ENCODE measurements at regions not wholly inside any gene's neighbourhood (a gene's known extent, or its start where the extent isn't known, plus 50 kb on each side); places are given as distances from the start of the nearest gene placed in this dataset.
"Not testable (repeated sequence)": the region's sequence is repeated elsewhere in the genome, so short reads cannot be mapped to it uniquely, and the experiment has no call there.

DNA sequence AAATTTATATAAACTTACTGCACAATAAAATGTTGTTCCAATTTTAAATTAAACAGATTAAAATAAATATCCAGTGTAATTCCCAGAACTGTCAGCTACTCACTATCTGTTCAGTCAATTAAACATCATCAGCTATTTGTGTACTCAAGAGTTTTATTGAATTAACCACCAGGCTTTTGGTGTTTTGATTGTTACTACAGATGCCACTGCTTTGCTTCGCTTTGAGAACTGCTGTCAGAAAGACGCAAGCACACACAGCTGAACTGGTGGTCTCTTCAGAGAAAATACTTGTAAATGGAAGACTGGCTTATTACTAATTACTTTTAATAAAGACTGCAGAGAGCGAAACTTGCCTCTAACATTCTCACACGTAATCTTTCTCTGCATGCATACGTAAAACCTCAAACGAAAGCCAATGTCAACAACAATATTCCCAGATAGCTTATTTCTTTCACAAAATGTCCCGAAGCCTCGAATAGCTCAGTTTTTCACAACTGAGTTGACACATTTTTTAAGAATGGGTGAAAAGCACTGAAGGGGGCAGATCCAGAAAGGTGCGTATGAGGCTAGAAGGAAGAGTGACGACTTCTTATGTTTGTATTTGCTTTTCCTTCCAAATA is 259.6 kb upstream of the RPS23 start:
- Histone ChIP-seq H3K27me3 (ENCODE audit: control insufficient read depth in 3 of 3, insufficient read depth in 3 of 3, low read length in 3 of 3) (no peaks in the 10 kb centered on the region), H3K4me3 (ENCODE audit: low read length in 3 of 3) (no peak overlapping the region), H3K27ac (ENCODE audit: low read depth, low read length) (no peak overlapping the region), H3K4me1 (ENCODE audit: control insufficient read depth in 3 of 3, insufficient read depth in 3 of 3, low read length in 3 of 3) (no peaks in the 10 kb centered on the region), H3K36me3 (ENCODE audit: control insufficient read depth in 3 of 3, insufficient read depth in 3 of 3, low read length in 3 of 3) (no peaks in the 10 kb centered on the region), H3K9ac (ENCODE audit: low read depth in 1 of 3, low read length in 3 of 3) (no peak overlapping the region), H3K9me3 (ENCODE audit: control insufficient read depth in 3 of 3, low read length in 3 of 3) (no peaks in the 10 kb centered on the region)

DNA sequence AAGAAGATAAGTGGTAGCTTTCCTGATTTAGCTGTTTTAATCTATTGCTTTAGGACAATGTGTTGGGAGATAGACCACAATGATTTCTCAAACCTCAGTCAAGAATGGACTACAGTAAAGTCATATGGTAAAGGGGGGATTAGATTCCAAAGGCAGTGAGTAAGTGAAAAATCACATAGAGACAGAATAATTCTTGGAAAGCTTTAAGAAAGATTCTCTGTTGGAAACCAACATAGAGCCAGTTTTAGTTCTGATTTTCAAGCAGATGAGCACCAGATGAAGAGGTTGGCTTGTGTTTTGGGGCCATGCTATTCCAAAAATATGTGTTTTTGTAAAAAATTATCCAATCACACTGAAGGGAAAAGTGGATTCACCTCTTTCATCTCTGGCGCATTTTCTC is 256.8 kb upstream of the RPS23 start:
- no peak overlapping the region for H3K27ac ChIP-seq (ENCODE audit: low read depth, low read length)
- H3K4me1 ChIP-seq (ENCODE audit: control insufficient read depth in 3 of 3, insufficient read depth in 3 of 3, low read length in 3 of 3) = no peaks in the 10 kb centered on the region
- no peak overlapping the region for H3K9ac ChIP-seq (ENCODE audit: low read depth in 1 of 3, low read length in 3 of 3)
- no peaks in the 10 kb centered on the region for H3K9me3 ChIP-seq (ENCODE audit: control insufficient read depth in 3 of 3, low read length in 3 of 3)
- H3K4me3 ChIP-seq (ENCODE audit: low read length in 3 of 3) = no peak overlapping the region
- H3K27me3 ChIP-seq (ENCODE audit: control insufficient read depth in 3 of 3, insufficient read depth in 3 of 3, low read length in 3 of 3) = no peaks in the 10 kb centered on the region
- H3K36me3 ChIP-seq (ENCODE audit: control insufficient read depth in 3 of 3, insufficient read depth in 3 of 3, low read length in 3 of 3) = no peaks in the 10 kb centered on the region

DNA sequence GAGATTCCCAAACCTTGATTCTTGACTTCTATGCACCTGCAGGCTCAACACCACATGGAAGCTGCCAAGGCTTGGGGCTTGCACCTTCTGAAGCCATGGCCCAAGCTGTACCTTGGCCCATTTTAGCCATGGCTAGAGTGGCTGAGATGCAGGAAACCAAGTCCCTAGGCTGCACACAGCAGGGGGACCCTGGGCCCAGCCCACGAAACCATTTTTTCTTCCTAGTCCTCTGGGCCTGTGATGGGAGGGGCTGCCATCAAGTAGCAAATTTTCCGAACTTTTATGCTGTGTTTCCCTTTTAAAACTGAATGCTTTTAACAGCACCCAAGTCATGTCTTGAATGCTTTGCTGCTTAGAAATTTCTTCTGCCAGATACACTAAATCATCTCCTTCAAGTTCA is 253.9 kb upstream of the RPS23 start:
- not testable (repeated sequence) for H3K4me1 ChIP-seq (ENCODE audit: control insufficient read depth in 3 of 3, insufficient read depth in 3 of 3, low read length in 3 of 3); H3K27ac ChIP-seq (ENCODE audit: low read depth, low read length); H3K36me3 ChIP-seq (ENCODE audit: control insufficient read depth in 3 of 3, insufficient read depth in 3 of 3, low read length in 3 of 3); H3K27me3 ChIP-seq (ENCODE audit: control insufficient read depth in 3 of 3, insufficient read depth in 3 of 3, low read length in 3 of 3); H3K9ac ChIP-seq (ENCODE audit: low read depth in 1 of 3, low read length in 3 of 3); H3K4me3 ChIP-seq (ENCODE audit: low read length in 3 of 3); H3K9me3 ChIP-seq (ENCODE audit: control insufficient read depth in 3 of 3, low read length in 3 of 3)

DNA sequence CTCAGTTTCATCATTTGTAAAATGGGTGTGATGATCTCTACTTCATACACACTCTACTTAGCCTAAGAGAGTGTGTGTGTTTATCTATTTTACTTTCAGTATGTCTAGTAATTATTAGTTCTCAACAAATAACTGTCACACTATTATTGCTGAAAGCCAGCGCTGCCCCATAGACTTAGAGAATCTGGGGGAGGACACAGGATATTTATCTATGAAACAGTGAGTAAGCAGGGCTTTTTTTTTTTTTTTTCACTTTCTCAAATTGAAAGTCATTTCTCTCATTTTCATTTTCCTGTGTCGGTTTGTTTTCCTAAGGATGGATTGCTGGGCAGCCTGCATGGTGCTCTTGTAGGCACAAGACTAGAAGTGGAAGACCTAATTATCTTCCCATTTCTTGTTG is 248.4 kb upstream of the RPS23 start:
- Histone ChIP-seq H3K9ac (ENCODE audit: low read depth in 1 of 3, low read length in 3 of 3) (no peak overlapping the region), H3K4me3 (ENCODE audit: low read length in 3 of 3) (no peak overlapping the region), H3K27me3 (ENCODE audit: control insufficient read depth in 3 of 3, insufficient read depth in 3 of 3, low read length in 3 of 3) (no peaks in the 10 kb centered on the region), H3K4me1 (ENCODE audit: control insufficient read depth in 3 of 3, insufficient read depth in 3 of 3, low read length in 3 of 3) (no peaks in the 10 kb centered on the region), H3K9me3 (ENCODE audit: control insufficient read depth in 3 of 3, low read length in 3 of 3) (no peaks in the 10 kb centered on the region), H3K36me3 (ENCODE audit: control insufficient read depth in 3 of 3, insufficient read depth in 3 of 3, low read length in 3 of 3) (no peaks in the 10 kb centered on the region), H3K27ac (ENCODE audit: low read depth, low read length) (no peak overlapping the region)

DNA sequence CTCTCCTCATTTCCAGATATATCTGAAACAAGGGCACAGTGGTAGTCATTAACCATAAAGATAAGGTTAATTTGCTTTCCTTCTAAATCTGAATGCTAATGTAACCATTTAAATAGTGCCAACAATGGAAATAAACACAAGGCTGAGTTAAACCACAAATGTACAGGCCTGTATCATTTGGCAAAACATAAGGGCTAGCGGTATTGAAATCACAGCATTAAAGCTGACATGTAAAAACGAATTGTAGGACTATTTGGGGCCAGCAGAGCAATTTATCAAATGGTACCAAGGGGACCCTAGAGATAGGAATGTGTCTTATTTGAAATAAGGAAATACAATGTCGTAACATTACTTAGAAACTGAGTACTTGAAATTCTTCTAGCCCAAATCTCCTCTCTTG is 247.5 kb upstream of the RPS23 start:
- Histone ChIP-seq H3K9me3 (ENCODE audit: control insufficient read depth in 3 of 3, low read length in 3 of 3) (no peaks in the 10 kb centered on the region), H3K9ac (ENCODE audit: low read depth in 1 of 3, low read length in 3 of 3) (no peak overlapping the region), H3K36me3 (ENCODE audit: control insufficient read depth in 3 of 3, insufficient read depth in 3 of 3, low read length in 3 of 3) (no peaks in the 10 kb centered on the region), H3K4me1 (ENCODE audit: control insufficient read depth in 3 of 3, insufficient read depth in 3 of 3, low read length in 3 of 3) (no peaks in the 10 kb centered on the region), H3K4me3 (ENCODE audit: low read length in 3 of 3) (no peak overlapping the region), H3K27ac (ENCODE audit: low read depth, low read length) (no peak overlapping the region), H3K27me3 (ENCODE audit: control insufficient read depth in 3 of 3, insufficient read depth in 3 of 3, low read length in 3 of 3) (no peaks in the 10 kb centered on the region)

DNA sequence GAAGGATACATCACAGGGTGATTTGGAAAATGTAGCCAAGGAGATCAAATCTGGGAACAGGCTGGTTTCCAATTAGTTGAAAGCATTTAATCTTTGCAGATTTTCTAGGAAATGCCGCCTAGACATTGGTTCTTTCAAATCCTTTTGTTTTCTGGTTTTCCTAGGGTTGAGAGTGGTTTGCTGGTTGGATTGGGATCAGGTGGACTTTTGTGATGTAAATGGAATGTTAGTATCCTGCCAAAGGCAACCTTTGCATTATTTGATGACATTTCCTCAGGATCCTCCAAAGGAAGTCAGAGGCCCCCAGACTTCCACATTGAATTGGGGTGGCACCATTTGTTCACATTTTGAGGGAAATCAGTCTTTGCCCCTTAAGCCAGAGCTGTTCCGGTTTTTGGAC is 245.5 kb upstream of the RPS23 start:
- Histone ChIP-seq H3K4me1 (ENCODE audit: control insufficient read depth in 3 of 3, insufficient read depth in 3 of 3, low read length in 3 of 3) (no peaks in the 10 kb centered on the region), H3K27me3 (ENCODE audit: control insufficient read depth in 3 of 3, insufficient read depth in 3 of 3, low read length in 3 of 3) (no peaks in the 10 kb centered on the region), H3K9ac (ENCODE audit: low read depth in 1 of 3, low read length in 3 of 3) (no peak overlapping the region), H3K9me3 (ENCODE audit: control insufficient read depth in 3 of 3, low read length in 3 of 3) (no peaks in the 10 kb centered on the region), H3K4me3 (ENCODE audit: low read length in 3 of 3) (no peak overlapping the region), H3K36me3 (ENCODE audit: control insufficient read depth in 3 of 3, insufficient read depth in 3 of 3, low read length in 3 of 3) (no peaks in the 10 kb centered on the region), H3K27ac (ENCODE audit: low read depth, low read length) (no peak overlapping the region)

DNA sequence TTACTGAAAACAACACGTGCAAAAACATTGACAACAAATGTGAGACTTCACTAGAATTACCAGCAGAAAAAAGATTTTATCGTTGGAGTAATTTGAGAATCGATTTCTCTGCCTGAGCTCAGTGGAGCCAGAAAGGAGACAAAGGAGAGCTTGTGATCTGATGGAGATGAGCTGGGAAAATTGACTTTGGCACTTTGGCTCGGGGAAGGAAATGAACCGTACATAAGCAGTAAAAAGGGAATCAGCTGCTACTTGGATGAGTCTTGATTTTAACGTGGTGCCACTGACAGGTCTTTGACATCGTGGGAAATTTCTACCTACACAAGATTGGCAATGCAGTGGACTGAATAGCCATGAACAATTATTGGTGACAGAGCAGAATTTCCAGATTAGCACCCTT is 244.7 kb upstream of the RPS23 start:
- no peak overlapping the region for H3K4me3 ChIP-seq (ENCODE audit: low read length in 3 of 3)
- no peaks in the 10 kb centered on the region for H3K36me3 ChIP-seq (ENCODE audit: control insufficient read depth in 3 of 3, insufficient read depth in 3 of 3, low read length in 3 of 3)
- no peaks in the 10 kb centered on the region for H3K27me3 ChIP-seq (ENCODE audit: control insufficient read depth in 3 of 3, insufficient read depth in 3 of 3, low read length in 3 of 3)
- no peaks in the 10 kb centered on the region for H3K4me1 ChIP-seq (ENCODE audit: control insufficient read depth in 3 of 3, insufficient read depth in 3 of 3, low read length in 3 of 3)
- no peak overlapping the region for H3K27ac ChIP-seq (ENCODE audit: low read depth, low read length)
- no peak overlapping the region for H3K9ac ChIP-seq (ENCODE audit: low read depth in 1 of 3, low read length in 3 of 3)
- no peaks in the 10 kb centered on the region for H3K9me3 ChIP-seq (ENCODE audit: control insufficient read depth in 3 of 3, low read length in 3 of 3)

DNA sequence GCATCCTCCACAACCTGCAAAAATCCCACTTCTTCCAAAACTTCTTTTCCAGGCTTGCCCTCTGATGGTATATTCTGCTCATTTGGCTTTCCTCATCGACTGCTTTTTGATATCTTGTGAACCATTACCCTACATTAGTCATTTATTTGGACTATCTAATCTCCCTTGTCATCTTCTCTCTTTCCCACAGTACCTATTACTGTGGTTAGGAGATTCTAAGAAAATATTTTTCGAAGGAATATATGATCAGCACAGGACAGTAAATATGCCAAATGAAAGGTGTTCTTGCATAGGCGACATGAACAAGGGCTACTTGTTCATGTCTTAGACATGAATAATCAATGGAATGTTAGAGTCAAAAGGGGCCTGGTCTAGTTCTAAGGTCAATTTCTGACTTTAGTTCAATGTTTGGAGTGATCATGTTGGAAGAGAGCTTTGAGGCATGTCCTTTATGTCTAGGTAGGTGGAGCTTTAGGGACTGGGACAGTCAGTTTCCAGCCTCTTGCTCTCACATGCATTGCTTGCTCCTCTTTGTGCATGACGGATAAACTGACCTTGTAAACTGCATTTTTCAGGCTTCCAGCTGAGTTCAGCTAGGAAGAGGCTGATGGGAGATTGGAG is 243.4 kb upstream of the RPS23 start:
- H3K27ac ChIP-seq (ENCODE audit: low read depth, low read length) = no peak overlapping the region
- no peak overlapping the region for H3K9ac ChIP-seq (ENCODE audit: low read depth in 1 of 3, low read length in 3 of 3)
- no peaks in the 10 kb centered on the region for H3K36me3 ChIP-seq (ENCODE audit: control insufficient read depth in 3 of 3, insufficient read depth in 3 of 3, low read length in 3 of 3)
- H3K4me3 ChIP-seq (ENCODE audit: low read length in 3 of 3) = no peak overlapping the region
- no peaks in the 10 kb centered on the region for H3K27me3 ChIP-seq (ENCODE audit: control insufficient read depth in 3 of 3, insufficient read depth in 3 of 3, low read length in 3 of 3)
- no peaks in the 10 kb centered on the region for H3K9me3 ChIP-seq (ENCODE audit: control insufficient read depth in 3 of 3, low read length in 3 of 3)
- H3K4me1 ChIP-seq (ENCODE audit: control insufficient read depth in 3 of 3, insufficient read depth in 3 of 3, low read length in 3 of 3) = no peaks in the 10 kb centered on the region

DNA sequence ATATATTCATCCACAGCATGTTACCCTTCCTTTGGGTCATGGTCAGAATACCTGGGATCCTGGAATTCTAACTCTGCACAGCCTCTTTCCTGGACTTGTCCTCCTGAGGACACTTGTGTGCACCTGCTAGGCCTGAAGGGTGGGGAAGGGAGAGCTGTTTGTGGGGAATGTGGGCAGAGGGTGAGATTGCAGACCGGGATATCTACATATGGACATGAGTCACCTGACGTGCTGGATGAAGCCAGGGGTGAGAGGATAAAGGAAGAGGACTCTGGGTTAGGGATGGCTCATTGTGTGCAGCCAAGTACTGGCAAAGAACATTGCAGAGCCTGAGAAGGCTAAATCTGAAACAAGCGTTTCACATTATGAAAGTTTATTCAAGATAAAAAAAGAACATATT is 241.4 kb upstream of the RPS23 start:
- Histone ChIP-seq H3K4me1 (ENCODE audit: control insufficient read depth in 3 of 3, insufficient read depth in 3 of 3, low read length in 3 of 3) (no peaks in the 10 kb centered on the region), H3K27ac (ENCODE audit: low read depth, low read length) (no peak overlapping the region), H3K27me3 (ENCODE audit: control insufficient read depth in 3 of 3, insufficient read depth in 3 of 3, low read length in 3 of 3) (no peaks in the 10 kb centered on the region), H3K36me3 (ENCODE audit: control insufficient read depth in 3 of 3, insufficient read depth in 3 of 3, low read length in 3 of 3) (no peaks in the 10 kb centered on the region), H3K9me3 (ENCODE audit: control insufficient read depth in 3 of 3, low read length in 3 of 3) (no peaks in the 10 kb centered on the region), H3K9ac (ENCODE audit: low read depth in 1 of 3, low read length in 3 of 3) (no peak overlapping the region), H3K4me3 (ENCODE audit: low read length in 3 of 3) (no peak overlapping the region)

DNA sequence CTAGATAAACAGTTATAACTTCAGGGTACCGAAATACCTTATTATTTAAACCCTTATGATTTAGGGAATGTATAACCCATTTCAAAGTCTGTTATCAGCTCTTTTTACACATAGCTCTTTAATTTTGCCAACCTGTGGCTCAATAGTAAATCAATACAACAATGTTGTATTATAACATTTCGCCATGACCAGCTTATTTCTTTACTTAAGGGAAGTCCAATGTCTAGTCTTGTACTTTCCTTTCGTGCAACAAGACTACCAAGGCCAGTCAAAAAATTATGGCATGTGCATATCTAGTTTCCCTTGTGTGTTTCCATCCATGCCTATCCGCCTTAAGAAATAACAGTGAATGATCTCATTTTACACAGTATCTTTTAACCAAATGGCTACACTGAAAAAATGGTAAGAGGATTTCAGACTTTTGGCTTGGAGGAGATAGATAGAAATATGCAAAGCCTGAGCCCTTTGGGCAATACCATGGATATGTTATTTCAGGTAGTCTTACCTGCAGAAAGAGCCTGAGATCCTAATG is 239.5 kb upstream of the RPS23 start:
- H3K36me3 ChIP-seq (ENCODE audit: control insufficient read depth in 3 of 3, insufficient read depth in 3 of 3, low read length in 3 of 3) = no peaks in the 10 kb centered on the region
- H3K9me3 ChIP-seq (ENCODE audit: control insufficient read depth in 3 of 3, low read length in 3 of 3) = no peaks in the 10 kb centered on the region
- no peak overlapping the region for H3K4me3 ChIP-seq (ENCODE audit: low read length in 3 of 3)
- H3K4me1 ChIP-seq (ENCODE audit: control insufficient read depth in 3 of 3, insufficient read depth in 3 of 3, low read length in 3 of 3) = no peaks in the 10 kb centered on the region
- H3K9ac ChIP-seq (ENCODE audit: low read depth in 1 of 3, low read length in 3 of 3) = no peak overlapping the region
- H3K27me3 ChIP-seq (ENCODE audit: control insufficient read depth in 3 of 3, insufficient read depth in 3 of 3, low read length in 3 of 3) = no peaks in the 10 kb centered on the region
- H3K27ac ChIP-seq (ENCODE audit: low read depth, low read length) = no peak overlapping the region

Data from skeletal muscle tissue (tissue), 3 donors.